IMR-90 (cell line): ENCODE measurements at regions not wholly inside any gene's neighbourhood (a gene's known extent, or its start where the extent isn't known, plus 50 kb on each side); places are given as distances from the start of the nearest gene placed in this dataset.

Source experiments
- BHLHE40 ChIP-seq: fragments of 150-350 bp; IDR thresholded peaks from 2 replicates; pipeline ENCODE4 v1.6.1; 2016; ENCODE audit warnings: mild to moderate bottlenecking, low read depth, low read length
- CEBPB ChIP-seq: IDR thresholded peaks from 2 replicates; pipeline ENCODE4 v1.6.1; 2012; ENCODE audit warnings: low read depth, low read length, improper control_type of control experiment
- FOS ChIP-seq: fragments of 150-350 bp; IDR thresholded peaks from 2 replicates; pipeline ENCODE4 v1.6.1; 2016; ENCODE audit warnings: low read depth, low read length
- MAFK ChIP-seq: IDR thresholded peaks from 2 replicates; pipeline ENCODE4 v1.6.1; 2012; ENCODE audit warnings: low read depth, low read length, improper control_type of control experiment
- MAZ ChIP-seq: IDR thresholded peaks from 2 replicates; pipeline ENCODE4 v1.6.1; 2012; ENCODE audit warnings: low read depth, mild to moderate bottlenecking, low read length, improper control_type of control experiment, moderate library complexity, borderline replicate concordance
- MXI1 ChIP-seq: IDR thresholded peaks from 2 replicates; pipeline ENCODE4 v1.6.1; 2012; ENCODE audit warnings: low read depth, mild to moderate bottlenecking, low read length, moderate library complexity, borderline replicate concordance
- NFE2L2 ChIP-seq: fragments of 150-350 bp; IDR thresholded peaks from 2 replicates; pipeline ENCODE4 v1.6.1; 2016; ENCODE audit warnings: low read depth, mild to moderate bottlenecking, low read length
- POLR2A ChIP-seq: IDR thresholded peaks from 2 replicates; pipeline ENCODE4 v1.6.1; 2012; ENCODE audit warnings: mild to moderate bottlenecking, low read depth, low read length
- RAD21 ChIP-seq: IDR thresholded peaks from 2 replicates; pipeline ENCODE4 v1.6.1; 2012; ENCODE audit warnings: low read length, improper control_type of control experiment
- RCOR1 ChIP-seq: IDR thresholded peaks from 2 replicates; pipeline ENCODE4 v1.6.1; 2012; ENCODE audit warnings: mild to moderate bottlenecking, low read length, improper control_type of control experiment; ENCODE audit not compliant: insufficient replicate concordance
- RFX5 ChIP-seq: IDR thresholded peaks from 2 replicates; pipeline ENCODE4 v1.8.0; 2012; ENCODE audit warnings: low read depth, mild to moderate bottlenecking, low read length, moderate library complexity
- SMC3 ChIP-seq: fragments of 150-350 bp; IDR thresholded peaks from 2 replicates; pipeline ENCODE4 v1.6.1; 2016; ENCODE audit warnings: low read depth, mild to moderate bottlenecking, antibody characterized with exemption, low read length, moderate library complexity
- TF ChIP-seq, protein P1 (sequence below): conservative IDR thresholded peaks from 2 replicates; pipeline ENCODE4 v1.5.1; 2012; ENCODE audit warnings: mild to moderate bottlenecking, low read depth, low read length, improper control_type of control experiment
- TF ChIP-seq, protein P2 (sequence below): fragments of 150-350 bp; IDR thresholded peaks from 2 replicates; pipeline ENCODE4 v1.6.1; 2016; ENCODE audit warnings: low read depth, mild to moderate bottlenecking, low read length, moderate library complexity, borderline replicate concordance

DNA sequence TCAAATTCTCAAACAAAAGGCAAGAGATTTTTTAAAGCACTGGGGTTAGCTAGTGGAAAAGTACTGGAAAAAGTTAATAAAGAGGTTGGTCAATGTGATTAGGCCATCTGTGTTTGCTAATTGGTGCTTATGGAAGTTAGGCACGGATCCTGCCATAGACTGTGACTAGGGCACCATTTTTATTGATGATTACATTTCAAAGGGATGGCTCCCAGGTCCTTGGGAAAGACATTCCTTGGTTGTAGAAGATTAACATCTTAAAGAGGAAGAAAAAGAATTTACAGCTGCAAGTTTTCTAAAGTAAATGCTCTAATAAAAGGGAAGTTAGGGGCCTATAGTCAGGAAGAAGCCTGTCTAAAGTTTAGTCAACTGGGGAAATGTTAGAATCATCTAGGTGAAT, 1183.3 kb downstream of the DTWD2 start:
- TF ChIP-seq, protein P1, sequence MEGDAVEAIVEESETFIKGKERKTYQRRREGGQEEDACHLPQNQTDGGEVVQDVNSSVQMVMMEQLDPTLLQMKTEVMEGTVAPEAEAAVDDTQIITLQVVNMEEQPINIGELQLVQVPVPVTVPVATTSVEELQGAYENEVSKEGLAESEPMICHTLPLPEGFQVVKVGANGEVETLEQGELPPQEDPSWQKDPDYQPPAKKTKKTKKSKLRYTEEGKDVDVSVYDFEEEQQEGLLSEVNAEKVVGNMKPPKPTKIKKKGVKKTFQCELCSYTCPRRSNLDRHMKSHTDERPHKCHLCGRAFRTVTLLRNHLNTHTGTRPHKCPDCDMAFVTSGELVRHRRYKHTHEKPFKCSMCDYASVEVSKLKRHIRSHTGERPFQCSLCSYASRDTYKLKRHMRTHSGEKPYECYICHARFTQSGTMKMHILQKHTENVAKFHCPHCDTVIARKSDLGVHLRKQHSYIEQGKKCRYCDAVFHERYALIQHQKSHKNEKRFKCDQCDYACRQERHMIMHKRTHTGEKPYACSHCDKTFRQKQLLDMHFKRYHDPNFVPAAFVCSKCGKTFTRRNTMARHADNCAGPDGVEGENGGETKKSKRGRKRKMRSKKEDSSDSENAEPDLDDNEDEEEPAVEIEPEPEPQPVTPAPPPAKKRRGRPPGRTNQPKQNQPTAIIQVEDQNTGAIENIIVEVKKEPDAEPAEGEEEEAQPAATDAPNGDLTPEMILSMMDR = no peak
- TF ChIP-seq SMC3 (no peak), POLR2A (no peak), CEBPB (no peak), RAD21 (no peak), RFX5 (no peak), RCOR1 (no peak), MXI1 (no peak), MAFK (no peak), FOS (no peak), BHLHE40 (no peak), NFE2L2 (no peak), MAZ (no peak)
- TF ChIP-seq, protein P2, sequence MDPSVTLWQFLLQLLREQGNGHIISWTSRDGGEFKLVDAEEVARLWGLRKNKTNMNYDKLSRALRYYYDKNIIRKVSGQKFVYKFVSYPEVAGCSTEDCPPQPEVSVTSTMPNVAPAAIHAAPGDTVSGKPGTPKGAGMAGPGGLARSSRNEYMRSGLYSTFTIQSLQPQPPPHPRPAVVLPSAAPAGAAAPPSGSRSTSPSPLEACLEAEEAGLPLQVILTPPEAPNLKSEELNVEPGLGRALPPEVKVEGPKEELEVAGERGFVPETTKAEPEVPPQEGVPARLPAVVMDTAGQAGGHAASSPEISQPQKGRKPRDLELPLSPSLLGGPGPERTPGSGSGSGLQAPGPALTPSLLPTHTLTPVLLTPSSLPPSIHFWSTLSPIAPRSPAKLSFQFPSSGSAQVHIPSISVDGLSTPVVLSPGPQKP = no peak
